Lung (tissue), 11 donors: ENCODE measurements at regions not wholly inside any gene's neighbourhood (a gene's known extent, or its start where the extent isn't known, plus 50 kb on each side); places are given as distances from the start of the nearest gene placed in this dataset.

ENCODE experiments used
- ATAC-seq: fragments of 200-7000 bp; cut with Tn5 transposase; one replicate; pipeline ENCODE4 v1.9.1; 2020; ENCODE audit warnings: moderate number of reproducible peaks; ENCODE audit not compliant: insufficient read depth, low FRiP score
- DNase-seq, 3 donors: peaks; one replicate each; pipeline ENCODE4 v3.0.0-alpha.2; 2013 to 2017
- H3K27ac ChIP-seq, 2 donors: one replicate each; pipeline ENCODE4 v1.5.1; 2013; ENCODE audit warnings: mild to moderate bottlenecking in 2 of 2, moderate library complexity in 2 of 2, control low read depth in 1 of 2, inconsistent platforms in 1 of 2, low read depth in 1 of 2, low read length in 1 of 2
- H3K27me3 ChIP-seq, 3 donors: one replicate each; pipeline ENCODE4 v1.5.1; 2013; ENCODE audit warnings: low read length in 2 of 3; ENCODE audit not compliant: control insufficient read depth in 3 of 3, insufficient read depth in 3 of 3
- H3K36me3 ChIP-seq, 4 donors: one replicate each; pipeline ENCODE4 v1.5.1; 2013; ENCODE audit warnings: low read length in 4 of 4, mild to moderate bottlenecking in 1 of 4, moderate library complexity in 1 of 4; ENCODE audit not compliant: control insufficient read depth in 4 of 4, insufficient read depth in 4 of 4
- H3K4me1 ChIP-seq, 5 donors: one replicate each; pipeline ENCODE4 v1.5.1; 2013; ENCODE audit warnings: low read length in 5 of 5, mild to moderate bottlenecking in 2 of 5, moderate library complexity in 1 of 5; ENCODE audit not compliant: control insufficient read depth in 5 of 5, insufficient read depth in 5 of 5
- H3K4me3 ChIP-seq: one replicate; pipeline ENCODE4 v1.5.1; 2013; ENCODE audit warnings: mild to moderate bottlenecking, control low read depth, moderate library complexity
- H3K9ac ChIP-seq, 2 donors: one replicate each; pipeline ENCODE4 v1.5.1; 2013; ENCODE audit warnings: low read length in 2 of 2, control low read depth in 1 of 2; ENCODE audit not compliant: insufficient read depth in 1 of 2
- H3K9me3 ChIP-seq, 4 donors: one replicate each; pipeline ENCODE4 v1.5.1; 2013; ENCODE audit warnings: low read length in 3 of 4, mild to moderate bottlenecking in 1 of 4, moderate library complexity in 1 of 4; ENCODE audit not compliant: control insufficient read depth in 4 of 4, insufficient read depth in 3 of 4
- WGBS, 2 donors: extraction: QIAGEN DNeasy Blood & Tissue Kit; methylation state at CpG; one replicate each; pipeline ENCODE4 v1.1.7; 2013; 5-methylcytosine and 5-hydroxymethylcytosine counted together
- TF ChIP-seq, protein P1 (sequence below): IDR thresholded peaks from 2 replicates; pipeline ENCODE4 v1.5.1; 2012; ENCODE audit warnings: mild to moderate bottlenecking; ENCODE audit errors: control extremely low read depth, extremely low read depth
- donor health status: control.
- donor health status: control.
- donor health status: Bipolar disorder and iron deficiency.
- donor health status: healthy.
- donor health status: DM: yes; HTN: yes; CAD: no.

DNA sequence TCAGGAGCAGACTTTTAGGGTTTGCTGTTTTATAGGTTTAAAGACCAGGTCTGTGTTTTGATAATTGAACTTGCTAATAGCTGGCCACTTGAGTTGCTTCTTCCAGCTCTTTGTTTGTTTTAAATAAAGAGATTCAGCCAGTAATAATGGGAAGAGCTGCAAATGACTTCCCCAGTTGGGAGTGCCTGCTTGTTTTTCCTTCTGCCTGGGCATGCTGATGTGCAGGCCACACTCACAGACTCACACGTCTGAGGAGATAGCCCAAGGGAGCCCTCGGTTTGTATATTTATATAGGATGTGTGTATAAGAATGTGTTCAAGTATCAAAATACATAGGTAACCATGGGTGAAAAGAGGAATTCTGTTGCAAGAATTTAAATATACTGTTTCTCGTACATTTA is 78.2 kb upstream of the BOC start:
- Histone ChIP-seq H3K36me3 (no peaks in the 10 kb centered on the region), H3K9ac (no peak overlapping the region), H3K27me3 (no peaks in the 10 kb centered on the region), H3K4me1 (no peaks in the 10 kb centered on the region), H3K4me3 (no peak overlapping the region), H3K27ac (no peak overlapping the region), H3K9me3 (no peaks in the 10 kb centered on the region)
- WGBS, 2 donors = 83% methylated on average over 3 of the region's 3 CpGs
- TF ChIP-seq, protein P1, sequence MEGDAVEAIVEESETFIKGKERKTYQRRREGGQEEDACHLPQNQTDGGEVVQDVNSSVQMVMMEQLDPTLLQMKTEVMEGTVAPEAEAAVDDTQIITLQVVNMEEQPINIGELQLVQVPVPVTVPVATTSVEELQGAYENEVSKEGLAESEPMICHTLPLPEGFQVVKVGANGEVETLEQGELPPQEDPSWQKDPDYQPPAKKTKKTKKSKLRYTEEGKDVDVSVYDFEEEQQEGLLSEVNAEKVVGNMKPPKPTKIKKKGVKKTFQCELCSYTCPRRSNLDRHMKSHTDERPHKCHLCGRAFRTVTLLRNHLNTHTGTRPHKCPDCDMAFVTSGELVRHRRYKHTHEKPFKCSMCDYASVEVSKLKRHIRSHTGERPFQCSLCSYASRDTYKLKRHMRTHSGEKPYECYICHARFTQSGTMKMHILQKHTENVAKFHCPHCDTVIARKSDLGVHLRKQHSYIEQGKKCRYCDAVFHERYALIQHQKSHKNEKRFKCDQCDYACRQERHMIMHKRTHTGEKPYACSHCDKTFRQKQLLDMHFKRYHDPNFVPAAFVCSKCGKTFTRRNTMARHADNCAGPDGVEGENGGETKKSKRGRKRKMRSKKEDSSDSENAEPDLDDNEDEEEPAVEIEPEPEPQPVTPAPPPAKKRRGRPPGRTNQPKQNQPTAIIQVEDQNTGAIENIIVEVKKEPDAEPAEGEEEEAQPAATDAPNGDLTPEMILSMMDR = no peak
- DNase-seq (no peak), ATAC-seq (no peak)

DNA sequence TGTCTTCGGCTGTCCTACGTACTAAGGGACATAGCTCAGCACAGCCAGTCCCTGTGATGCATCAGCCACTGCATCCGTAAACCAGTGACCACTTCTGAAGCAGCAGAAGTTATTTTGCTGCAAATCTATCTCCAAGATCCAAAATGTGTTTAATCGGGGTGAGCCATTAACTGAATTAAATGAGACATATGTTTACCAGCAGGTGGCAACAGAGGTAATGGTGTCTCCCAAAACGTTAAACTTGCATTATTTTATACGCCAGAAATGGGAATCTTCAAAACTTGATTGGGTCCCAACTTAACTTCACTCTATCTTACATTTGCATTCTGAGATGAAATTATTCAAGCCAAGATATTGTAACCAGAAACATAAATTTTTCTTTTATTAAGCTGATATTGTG is 75.3 kb upstream of the BOC start:
- WGBS, 2 donors = 48 to 51% methylated on average over 6 of the region's 6 CpGs
- DNase-seq = peak in 2 of 3 donors; percentile 62 to 67
- TF ChIP-seq, protein P1 = peak; percentile 18
- no peaks in the 10 kb centered on the region for H3K9me3 ChIP-seq
- H3K27ac ChIP-seq = no peak overlapping the region
- no peaks in the 10 kb centered on the region for H3K27me3 ChIP-seq
- no peak overlapping the region for H3K4me3 ChIP-seq
- no peaks in the 10 kb centered on the region for H3K36me3 ChIP-seq
- ATAC-seq = no peak
- no peaks in the 10 kb centered on the region for H3K4me1 ChIP-seq
- H3K9ac ChIP-seq = no peak overlapping the region

DNA sequence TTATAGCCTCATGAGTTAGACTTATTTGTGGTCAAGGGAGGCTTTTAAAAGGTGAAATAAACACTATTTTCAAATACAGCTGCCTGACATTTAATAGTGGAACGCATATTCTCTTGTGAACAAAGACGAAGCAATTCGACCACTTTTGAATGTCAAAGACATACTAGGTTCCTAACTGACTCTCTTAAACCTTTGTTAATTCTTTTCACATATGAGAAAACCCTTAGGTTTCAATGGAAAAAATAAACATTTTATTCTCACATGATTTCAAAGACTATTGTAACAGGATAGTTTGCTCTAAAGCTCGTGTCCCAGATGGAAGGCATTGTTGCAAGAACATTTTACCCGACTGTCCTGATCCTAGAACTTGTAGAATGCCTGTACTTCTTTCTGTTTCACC is 74.8 kb upstream of the BOC start:
- H3K9me3 ChIP-seq = no peaks in the 10 kb centered on the region
- no peaks in the 10 kb centered on the region for H3K27me3 ChIP-seq
- TF ChIP-seq, protein P1 = no peak
- H3K27ac ChIP-seq = no peak overlapping the region
- DNase-seq (no peak), ATAC-seq (no peak)
- no peaks in the 10 kb centered on the region for H3K4me1 ChIP-seq
- H3K36me3 ChIP-seq = no peaks in the 10 kb centered on the region
- H3K9ac ChIP-seq = no peak overlapping the region
- H3K4me3 ChIP-seq = no peak overlapping the region
- WGBS, 2 donors = 96 to 97% methylated on average over 5 of the region's 5 CpGs
